ENCODE measurements at regions not wholly inside any gene's neighbourhood (a gene's known extent, or its start where the extent isn't known, plus 50 kb on each side); places are given as distances from the start of the nearest gene placed in this dataset.
"Not testable (repeated sequence)": the region's sequence is repeated elsewhere in the genome, so short reads cannot be mapped to it uniquely, and the experiment has no call there.

DNA sequence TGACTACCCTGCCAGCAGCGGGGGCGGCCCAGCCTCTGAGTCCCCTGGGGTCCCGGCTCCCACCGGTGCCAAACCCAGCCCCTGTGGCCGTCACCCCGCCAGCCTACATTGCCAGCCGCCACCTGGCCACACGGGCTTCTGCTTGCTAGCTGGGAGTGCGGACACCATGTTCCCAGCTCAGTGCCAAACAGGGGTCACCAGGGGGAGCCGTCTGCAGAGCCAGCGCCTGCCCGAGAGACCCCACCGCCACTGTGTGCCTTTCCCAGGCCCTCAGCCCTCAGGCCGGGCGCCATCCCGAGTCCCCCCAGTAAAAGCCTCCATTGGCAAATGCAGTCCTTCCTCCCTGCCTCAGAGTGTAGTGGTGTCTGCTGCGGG, 3026.8 kb upstream of the TEKT4 start:
- TF ChIP-seq, protein P1, sequence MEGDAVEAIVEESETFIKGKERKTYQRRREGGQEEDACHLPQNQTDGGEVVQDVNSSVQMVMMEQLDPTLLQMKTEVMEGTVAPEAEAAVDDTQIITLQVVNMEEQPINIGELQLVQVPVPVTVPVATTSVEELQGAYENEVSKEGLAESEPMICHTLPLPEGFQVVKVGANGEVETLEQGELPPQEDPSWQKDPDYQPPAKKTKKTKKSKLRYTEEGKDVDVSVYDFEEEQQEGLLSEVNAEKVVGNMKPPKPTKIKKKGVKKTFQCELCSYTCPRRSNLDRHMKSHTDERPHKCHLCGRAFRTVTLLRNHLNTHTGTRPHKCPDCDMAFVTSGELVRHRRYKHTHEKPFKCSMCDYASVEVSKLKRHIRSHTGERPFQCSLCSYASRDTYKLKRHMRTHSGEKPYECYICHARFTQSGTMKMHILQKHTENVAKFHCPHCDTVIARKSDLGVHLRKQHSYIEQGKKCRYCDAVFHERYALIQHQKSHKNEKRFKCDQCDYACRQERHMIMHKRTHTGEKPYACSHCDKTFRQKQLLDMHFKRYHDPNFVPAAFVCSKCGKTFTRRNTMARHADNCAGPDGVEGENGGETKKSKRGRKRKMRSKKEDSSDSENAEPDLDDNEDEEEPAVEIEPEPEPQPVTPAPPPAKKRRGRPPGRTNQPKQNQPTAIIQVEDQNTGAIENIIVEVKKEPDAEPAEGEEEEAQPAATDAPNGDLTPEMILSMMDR (optimal IDR thresholded peaks at IDR 0.05 in 1 of 3, IDR thresholded peaks at IDR 0.05 in 1 of 3, conservative IDR thresholded peaks at IDR 0.05 in 1 of 3; ENCODE audit: extremely low read depth in 1 of 3, insufficient read depth in 2 of 3, low read length in 3 of 3), result not testable (repeated sequence)
- not testable (repeated sequence) for TF ChIP-seq EZH2 (IDR thresholded peaks at IDR 0.05; ENCODE audit: low read length)

All from keratinocyte (primary cell).